Stimulated activated CD4-positive, alpha-beta T cell treated with anti-CD3 and anti-CD28 coated beads, Interleukin-1b, Interleukin-23, amount 100 ng/mL, for 24 hours (primary cell): ENCODE measurements at regions not wholly inside any gene's neighbourhood (a gene's known extent, or its start where the extent isn't known, plus 50 kb on each side); places are given as distances from the start of the nearest gene placed in this dataset.
"Not testable (repeated sequence)": the region's sequence is repeated elsewhere in the genome, so short reads cannot be mapped to it uniquely, and the experiment has no call there.

ENCODE experiments used
- DNase-seq, 4 experiments: peaks; one replicate each; pipeline ENCODE4 v3.0.0-alpha.2; 2020; ENCODE audit warnings: low read depth in 4 of 4, low spot score in 1 of 4

- not testable (repeated sequence) for DNase-seq
Observed at GRCh38 chr6:112974931-112975330, 627.8 kb downstream of the RFPL4B start.

GRCh38 chr6:112976579-112976978, 629.4 kb downstream of the RFPL4B start:
- DNase-seq: not testable (repeated sequence)

- DNase-seq: no peak
Observed at GRCh38 chr6:112979830-112980229, 632.7 kb downstream of the RFPL4B start.

GRCh38 chr6:112980676-112981075, 633.5 kb downstream of the RFPL4B start:
- no peak for DNase-seq

GRCh38 chr6:112983713-112984261, 636.7 kb downstream of the RFPL4B start:
- DNase-seq: no peak

- DNase-seq: no peak
Observed at GRCh38 chr6:112984899-112985298, 637.8 kb downstream of the RFPL4B start.

- no peak for DNase-seq
Observed at GRCh38 chr6:112986321-112986720, 639.2 kb downstream of the RFPL4B start.

GRCh38 chr6:112988748-112989147, 641.6 kb downstream of the RFPL4B start:
- no peak for DNase-seq

- DNase-seq: no peak
Observed at GRCh38 chr6:112990971-112991370, 643.8 kb downstream of the RFPL4B start.

- no peak for DNase-seq
Observed at GRCh38 chr6:112991912-112992311, 644.8 kb downstream of the RFPL4B start.

GRCh38 chr6:112997421-112998085, 650.4 kb downstream of the RFPL4B start:
- no peak for DNase-seq

GRCh38 chr6:113004054-113004453, 656.9 kb downstream of the RFPL4B start:
- DNase-seq: no peak

GRCh38 chr6:113004470-113005270, 657.5 kb downstream of the RFPL4B start:
- DNase-seq: no peak

- DNase-seq: no peak
Observed at GRCh38 chr6:113006494-113006893, 659.4 kb downstream of the RFPL4B start.

- no peak for DNase-seq
Observed at GRCh38 chr6:113009682-113010081, 662.6 kb downstream of the RFPL4B start.

- no peak for DNase-seq
Observed at GRCh38 chr6:113010196-113010989, 663.3 kb downstream of the RFPL4B start.

GRCh38 chr6:113011389-113011788, 664.3 kb downstream of the RFPL4B start:
- no peak for DNase-seq

GRCh38 chr6:113011801-113012200, 664.7 kb downstream of the RFPL4B start:
- DNase-seq: no peak

GRCh38 chr6:113015249-113015648, 668.1 kb downstream of the RFPL4B start:
- DNase-seq: no peak

- DNase-seq: no peak
Observed at GRCh38 chr6:113017353-113017752, 670.2 kb downstream of the RFPL4B start.

- no peak for DNase-seq
Observed at GRCh38 chr6:113018351-113019151, 671.4 kb downstream of the RFPL4B start.
